ENCODE measurements at regions not wholly inside any gene's neighbourhood (a gene's known extent, or its start where the extent isn't known, plus 50 kb on each side); places are given as distances from the start of the nearest gene placed in this dataset.

DNA sequence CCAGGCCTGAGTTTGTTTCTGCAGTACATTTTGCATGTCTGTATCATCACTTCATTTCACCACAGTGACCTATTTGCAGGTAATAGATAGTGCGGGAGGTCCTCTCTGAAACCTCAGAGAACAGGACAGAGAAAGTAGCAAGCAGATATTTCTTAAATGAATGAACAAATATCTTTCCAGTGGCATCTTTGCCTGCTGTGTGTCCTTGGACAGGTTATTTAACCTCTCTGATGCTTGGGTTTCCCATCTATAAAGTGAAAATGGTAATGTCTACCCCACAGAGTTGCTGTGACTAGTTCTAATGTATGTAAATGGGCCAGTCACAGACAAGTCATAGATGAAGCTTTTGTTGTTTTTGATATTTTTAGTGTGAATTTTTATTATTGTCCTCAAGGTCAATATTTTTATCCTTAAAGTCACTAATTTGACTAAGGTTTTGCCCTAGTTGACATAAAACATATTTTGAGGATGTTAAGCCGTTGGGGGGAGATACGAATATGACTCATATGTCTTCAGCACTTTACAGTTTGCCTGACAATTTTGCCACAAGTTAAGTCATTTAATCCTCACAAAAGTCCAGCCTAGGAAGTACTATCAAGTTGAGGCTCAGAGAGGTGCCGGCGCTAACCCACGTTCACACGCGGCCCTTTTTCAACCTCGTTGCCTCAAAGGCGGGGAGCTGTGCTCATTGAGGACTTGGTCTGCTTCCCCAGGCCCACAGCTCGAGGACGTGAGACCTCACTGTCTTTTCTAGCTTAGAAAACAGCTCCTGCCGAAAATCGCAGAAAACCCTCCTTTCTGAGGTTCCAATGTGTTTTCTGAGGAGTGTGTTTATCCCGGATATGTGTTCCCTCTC, 126.7 kb upstream of the STX18 start:
- TF ChIP-seq, protein P1, sequence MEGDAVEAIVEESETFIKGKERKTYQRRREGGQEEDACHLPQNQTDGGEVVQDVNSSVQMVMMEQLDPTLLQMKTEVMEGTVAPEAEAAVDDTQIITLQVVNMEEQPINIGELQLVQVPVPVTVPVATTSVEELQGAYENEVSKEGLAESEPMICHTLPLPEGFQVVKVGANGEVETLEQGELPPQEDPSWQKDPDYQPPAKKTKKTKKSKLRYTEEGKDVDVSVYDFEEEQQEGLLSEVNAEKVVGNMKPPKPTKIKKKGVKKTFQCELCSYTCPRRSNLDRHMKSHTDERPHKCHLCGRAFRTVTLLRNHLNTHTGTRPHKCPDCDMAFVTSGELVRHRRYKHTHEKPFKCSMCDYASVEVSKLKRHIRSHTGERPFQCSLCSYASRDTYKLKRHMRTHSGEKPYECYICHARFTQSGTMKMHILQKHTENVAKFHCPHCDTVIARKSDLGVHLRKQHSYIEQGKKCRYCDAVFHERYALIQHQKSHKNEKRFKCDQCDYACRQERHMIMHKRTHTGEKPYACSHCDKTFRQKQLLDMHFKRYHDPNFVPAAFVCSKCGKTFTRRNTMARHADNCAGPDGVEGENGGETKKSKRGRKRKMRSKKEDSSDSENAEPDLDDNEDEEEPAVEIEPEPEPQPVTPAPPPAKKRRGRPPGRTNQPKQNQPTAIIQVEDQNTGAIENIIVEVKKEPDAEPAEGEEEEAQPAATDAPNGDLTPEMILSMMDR (tag by site-specific recombination; IDR thresholded peaks at IDR 0.05) = no peak
- TF ChIP-seq GLI4 (tag by site-specific recombination; IDR thresholded peaks at IDR 0.05) = no peak
- TF ChIP-seq ZBTB7A (tag by site-specific recombination; IDR thresholded peaks at IDR 0.05; ENCODE audit: low read depth) = no peak
- TF ChIP-seq, protein P2, sequence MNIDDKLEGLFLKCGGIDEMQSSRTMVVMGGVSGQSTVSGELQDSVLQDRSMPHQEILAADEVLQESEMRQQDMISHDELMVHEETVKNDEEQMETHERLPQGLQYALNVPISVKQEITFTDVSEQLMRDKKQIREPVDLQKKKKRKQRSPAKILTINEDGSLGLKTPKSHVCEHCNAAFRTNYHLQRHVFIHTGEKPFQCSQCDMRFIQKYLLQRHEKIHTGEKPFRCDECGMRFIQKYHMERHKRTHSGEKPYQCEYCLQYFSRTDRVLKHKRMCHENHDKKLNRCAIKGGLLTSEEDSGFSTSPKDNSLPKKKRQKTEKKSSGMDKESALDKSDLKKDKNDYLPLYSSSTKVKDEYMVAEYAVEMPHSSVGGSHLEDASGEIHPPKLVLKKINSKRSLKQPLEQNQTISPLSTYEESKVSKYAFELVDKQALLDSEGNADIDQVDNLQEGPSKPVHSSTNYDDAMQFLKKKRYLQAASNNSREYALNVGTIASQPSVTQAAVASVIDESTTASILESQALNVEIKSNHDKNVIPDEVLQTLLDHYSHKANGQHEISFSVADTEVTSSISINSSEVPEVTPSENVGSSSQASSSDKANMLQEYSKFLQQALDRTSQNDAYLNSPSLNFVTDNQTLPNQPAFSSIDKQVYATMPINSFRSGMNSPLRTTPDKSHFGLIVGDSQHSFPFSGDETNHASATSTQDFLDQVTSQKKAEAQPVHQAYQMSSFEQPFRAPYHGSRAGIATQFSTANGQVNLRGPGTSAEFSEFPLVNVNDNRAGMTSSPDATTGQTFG (tag by site-specific recombination; IDR thresholded peaks at IDR 0.05; ENCODE audit: borderline replicate concordance) = no peak
- TF ChIP-seq ZNF24 (tag by site-specific recombination; IDR thresholded peaks at IDR 0.05) = no peak
- no peak for TF ChIP-seq YY1 (tag by site-specific recombination; IDR thresholded peaks at IDR 0.05)
- TF ChIP-seq ZBTB1 (tag by site-specific recombination; IDR thresholded peaks at IDR 0.05) = no peak
- no peak for TF ChIP-seq GLIS1 (tag by site-specific recombination; IDR thresholded peaks at IDR 0.05)
- no peak for TF ChIP-seq SP7 (tag by site-specific recombination; IDR thresholded peaks at IDR 0.05)
- TF ChIP-seq, protein P3, sequence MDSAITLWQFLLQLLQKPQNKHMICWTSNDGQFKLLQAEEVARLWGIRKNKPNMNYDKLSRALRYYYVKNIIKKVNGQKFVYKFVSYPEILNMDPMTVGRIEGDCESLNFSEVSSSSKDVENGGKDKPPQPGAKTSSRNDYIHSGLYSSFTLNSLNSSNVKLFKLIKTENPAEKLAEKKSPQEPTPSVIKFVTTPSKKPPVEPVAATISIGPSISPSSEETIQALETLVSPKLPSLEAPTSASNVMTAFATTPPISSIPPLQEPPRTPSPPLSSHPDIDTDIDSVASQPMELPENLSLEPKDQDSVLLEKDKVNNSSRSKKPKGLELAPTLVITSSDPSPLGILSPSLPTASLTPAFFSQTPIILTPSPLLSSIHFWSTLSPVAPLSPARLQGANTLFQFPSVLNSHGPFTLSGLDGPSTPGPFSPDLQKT (IDR thresholded peaks at IDR 0.05; ENCODE audit: borderline replicate concordance, low read depth, low read length) = no peak
- TF ChIP-seq ZNF792 (tag by site-specific recombination; IDR thresholded peaks at IDR 0.05) = no peak
- TF ChIP-seq, protein P4, sequence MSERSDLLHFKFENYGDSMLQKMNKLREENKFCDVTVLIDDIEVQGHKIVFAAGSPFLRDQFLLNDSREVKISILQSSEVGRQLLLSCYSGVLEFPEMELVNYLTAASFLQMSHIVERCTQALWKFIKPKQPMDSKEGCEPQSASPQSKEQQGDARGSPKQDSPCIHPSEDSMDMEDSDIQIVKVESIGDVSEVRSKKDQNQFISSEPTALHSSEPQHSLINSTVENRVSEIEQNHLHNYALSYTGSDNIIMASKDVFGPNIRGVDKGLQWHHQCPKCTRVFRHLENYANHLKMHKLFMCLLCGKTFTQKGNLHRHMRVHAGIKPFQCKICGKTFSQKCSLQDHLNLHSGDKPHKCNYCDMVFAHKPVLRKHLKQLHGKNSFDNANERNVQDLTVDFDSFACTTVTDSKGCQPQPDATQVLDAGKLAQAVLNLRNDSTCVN (tag by site-specific recombination; optimal IDR thresholded peaks at IDR 0.05) = no peak
- TF ChIP-seq SETDB1 (IDR thresholded peaks at IDR 0.05; ENCODE audit: insufficient read length, low read length) = no peak
- TF ChIP-seq IKZF3 (tag by site-specific recombination; IDR thresholded peaks at IDR 0.05) = no peak

All from HEK293 (cell line).